B cell (primary cell): ENCODE measurements at regions not wholly inside any gene's neighbourhood (a gene's known extent, or its start where the extent isn't known, plus 50 kb on each side); places are given as distances from the start of the nearest gene placed in this dataset.

Experiments used
- ATAC-seq: fragments of 200-7000 bp; cut with Tn5 transposase; one replicate; pipeline ENCODE4 v1.10.0; 2021; ENCODE audit warnings: low read depth, mild to moderate bottlenecking, moderate number of reproducible peaks, moderate library complexity
- CTCF ChIA-PET: fragments of 350-600 bp; sonication (Branson Sonifier 250); formaldehyde crosslinking; loops from one replicate; lab custom pipeline; 2021; ENCODE audit warnings: antibody characterized with exemption, inconsistent platforms; lab: Charles Lee
- POLR2A ChIA-PET: fragments of 350-600 bp; sonication (Branson Sonifier 250); formaldehyde crosslinking; loops from one replicate; lab custom pipeline; 2021; ENCODE audit warnings: antibody characterized with exemption; lab: Charles Lee
- DNase-seq: peaks from one replicate; pipeline ENCODE4 v3.0.0; 2013
- H2AFZ ChIP-seq: 2 replicates; pipeline ENCODE4 v1.6.1; 2012; ENCODE audit warnings: mild to moderate bottlenecking, low read depth, low read length; ENCODE audit not compliant: insufficient read depth, poor library complexity, severe bottlenecking
- H3K27ac ChIP-seq, 2 donors: 1 replicate in 1 of 2; 2 replicates in 1 of 2; pipeline ENCODE4 v1.5.1; 2012 to 2013; ENCODE audit warnings: low read length in 2 of 2, mild to moderate bottlenecking in 2 of 2, moderate library complexity in 1 of 2
- H3K27me3 ChIP-seq, 4 experiments: fragments of 200-600 bp in 1 of 4; sonication (generic) in 1 of 4; replicated peaks in 1 of 4; 1 replicate in 2 of 4; 2 replicates in 2 of 4; pipeline versions ENCODE4 v1.6.1 to v1.7.0; 2013 to 2016; ENCODE audit warnings: low read length in 3 of 4, mild to moderate bottlenecking in 2 of 4, mixed read lengths in 1 of 4, moderate library complexity in 1 of 4; ENCODE audit not compliant: insufficient read depth in 4 of 4, control insufficient read depth in 3 of 4; ENCODE audit errors: control extremely low read depth in 1 of 4
- H3K36me3 ChIP-seq, 2 experiments: replicated peaks in 1 of 2; 1 replicate in 1 of 2; 2 replicates in 1 of 2; pipeline versions ENCODE4 v1.6.1 to v1.7.1; 2013; ENCODE audit warnings: low read length in 1 of 2; ENCODE audit not compliant: insufficient read depth in 2 of 2, control insufficient read depth in 1 of 2; ENCODE audit errors: control extremely low read depth in 1 of 2, extremely low read depth in 1 of 2
- H3K4me1 ChIP-seq, 2 donors: fragments of 200-600 bp in 1 of 2; sonication (generic) in 1 of 2; 1 replicate in 1 of 2; 2 replicates in 1 of 2; pipeline versions ENCODE4 v1.5.1 to v1.6.1; 2013 to 2017; ENCODE audit warnings: low read length in 2 of 2; ENCODE audit not compliant: control insufficient read depth in 2 of 2, insufficient read depth in 2 of 2
- H3K4me2 ChIP-seq: replicated peaks from 2 replicates; pipeline ENCODE3; 2012; ENCODE audit warnings: mild to moderate bottlenecking, low read depth, low read length; ENCODE audit not compliant: poor library complexity, severe bottlenecking
- H3K4me3 ChIP-seq, 5 experiments: fragments of 200-600 bp in 1 of 5; sonication (generic) in 1 of 5; 1 replicate in 3 of 5; 2 replicates in 2 of 5; pipeline versions ENCODE4 v1.5.1 to v1.7.0; 2011 to 2016; ENCODE audit warnings: low read length in 4 of 5, mild to moderate bottlenecking in 4 of 5, low read depth in 2 of 5, control low read depth in 1 of 5, moderate library complexity in 1 of 5; ENCODE audit not compliant: insufficient read depth in 1 of 5; ENCODE audit errors: control extremely low read depth in 1 of 5, extremely low read depth in 1 of 5
- H3K79me2 ChIP-seq: fragments of 200-600 bp; sonication (generic); one replicate; pipeline ENCODE4 v1.6.0; 2016; ENCODE audit warnings: low read length; ENCODE audit not compliant: control insufficient read depth, insufficient read depth
- H3K9ac ChIP-seq: fragments of 200-600 bp; sonication (generic); 2 replicates; pipeline ENCODE4 v1.6.1; 2017; ENCODE audit warnings: mild to moderate bottlenecking, low read length, moderate library complexity
- H3K9me3 ChIP-seq, 3 donors: one replicate each; pipeline versions ENCODE4 v1.6.1 to v1.7.1; 2013; ENCODE audit warnings: low read length in 2 of 3; ENCODE audit not compliant: control insufficient read depth in 2 of 3, insufficient read depth in 1 of 3; ENCODE audit errors: control extremely low read depth in 1 of 3
- H4K20me1 ChIP-seq: 2 replicates; pipeline ENCODE4 v1.6.0; 2012; ENCODE audit warnings: mild to moderate bottlenecking, low read length; ENCODE audit not compliant: insufficient read depth, control insufficient read depth, poor library complexity, severe bottlenecking
- H3K27ac Mint-ChIP-seq: one replicate; pipeline ENCODE4 v1.8.0; 2021; ENCODE audit warnings: mixed read lengths
- H3K27me3 Mint-ChIP-seq: one replicate; pipeline ENCODE4 v1.8.0; 2021; ENCODE audit warnings: mixed read lengths
- H3K4me1 Mint-ChIP-seq: one replicate; pipeline ENCODE4 v1.8.0; 2021; ENCODE audit warnings: mixed read lengths
- H3K4me3 Mint-ChIP-seq: one replicate; pipeline ENCODE4 v1.8.0; 2021; ENCODE audit warnings: mixed read lengths
- H3K9me3 Mint-ChIP-seq: one replicate; pipeline ENCODE4 v1.8.0; 2022; ENCODE audit warnings: mixed read lengths; ENCODE audit not compliant: insufficient read depth
- EZH2 ChIP-seq: IDR thresholded peaks from 2 replicates; pipeline ENCODE4 v1.6.1; 2012; ENCODE audit warnings: borderline replicate concordance, low read depth, mild to moderate bottlenecking, moderate library complexity, low read length; ENCODE audit not compliant: insufficient read depth, poor library complexity, severe bottlenecking
- WGBS: methylation state at CpG from one replicate; pipeline ENCODE4 v1.1.5; 2013; ENCODE audit warnings: missing lambda C conversion rate; ENCODE audit not compliant: insufficient coverage; 5-methylcytosine and 5-hydroxymethylcytosine counted together
- intact Hi-C: fragments of 100-400 bp; cut with micrococcal nuclease; formaldehyde crosslinking; loops from one replicate; pipeline ENCODE4 v1.10.0; 2022
- TF ChIP-seq, protein P1 (sequence below): fragments of 200-600 bp; IDR thresholded peaks from one replicate; pipeline ENCODE4 v1.8.0; 2022; ENCODE audit warnings: antibody characterized with exemption, mild to moderate bottlenecking

DNA sequence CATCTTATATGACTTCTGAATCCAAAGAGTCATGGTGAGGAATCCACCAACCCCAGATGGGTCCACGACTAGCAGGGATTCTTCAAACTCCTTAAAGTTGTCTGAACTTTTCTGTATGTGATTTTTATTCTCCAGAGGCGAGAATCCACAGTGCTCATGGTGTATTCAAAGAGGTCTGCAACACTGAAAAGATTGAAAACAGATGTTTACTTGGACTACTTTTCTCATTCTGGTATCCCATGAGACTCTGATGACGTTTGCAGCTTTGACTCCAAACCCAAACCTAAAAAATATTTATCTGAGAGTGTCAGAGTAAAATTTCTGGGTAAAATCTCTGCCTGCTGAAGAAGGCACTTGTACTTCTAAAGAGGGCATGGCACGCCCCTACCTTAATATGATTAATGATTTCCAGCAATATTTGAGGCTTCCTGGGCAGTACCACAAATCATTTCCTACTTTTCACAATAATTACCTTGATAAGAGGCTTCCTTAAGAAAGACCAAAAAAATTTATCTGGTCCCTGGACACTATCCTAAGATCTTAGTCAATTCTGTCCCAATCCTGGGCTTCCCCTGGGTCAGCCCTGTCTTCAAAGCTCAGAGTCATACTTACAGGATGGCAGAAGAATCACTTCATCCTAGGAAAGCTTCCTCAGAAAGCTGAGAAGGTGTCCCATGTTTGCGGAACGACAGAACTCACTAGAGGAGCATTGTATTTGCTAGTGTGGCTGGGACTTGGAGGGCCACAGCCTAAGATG, 76.5 kb upstream of the MAP10 start:
- no peak overlapping the region for H3K4me3 ChIP-seq
- Mint-ChIP-seq H3K4me3 (no peak overlapping the region), H3K9me3 (no peaks in the 10 kb centered on the region), H3K4me1 (peaks cover 9% of the 10 kb centered on the region), H3K27me3 (peaks cover 3% of the 10 kb centered on the region), H3K27ac (no peak overlapping the region)
- no peak overlapping the region for H2AFZ ChIP-seq
- no peaks in the 10 kb centered on the region for H3K79me2 ChIP-seq
- H4K20me1 ChIP-seq: no peaks in the 10 kb centered on the region
- H3K9me3 ChIP-seq: no peaks in the 10 kb centered on the region
- intact Hi-C loops: no loop called here
- CTCF ChIA-PET: no interaction called here
- H3K36me3 ChIP-seq: no peaks in the 10 kb centered on the region
- DNase-seq: no peak
- H3K4me1 ChIP-seq: peaks cover 6% of the 10 kb centered on the region in 2 donors
- H3K27ac ChIP-seq: no peak overlapping the region
- H3K27me3 ChIP-seq: no peaks in the 10 kb centered on the region
- no peak overlapping the region for H3K9ac ChIP-seq
- TF ChIP-seq EZH2: no peak
- TF ChIP-seq, protein P1, sequence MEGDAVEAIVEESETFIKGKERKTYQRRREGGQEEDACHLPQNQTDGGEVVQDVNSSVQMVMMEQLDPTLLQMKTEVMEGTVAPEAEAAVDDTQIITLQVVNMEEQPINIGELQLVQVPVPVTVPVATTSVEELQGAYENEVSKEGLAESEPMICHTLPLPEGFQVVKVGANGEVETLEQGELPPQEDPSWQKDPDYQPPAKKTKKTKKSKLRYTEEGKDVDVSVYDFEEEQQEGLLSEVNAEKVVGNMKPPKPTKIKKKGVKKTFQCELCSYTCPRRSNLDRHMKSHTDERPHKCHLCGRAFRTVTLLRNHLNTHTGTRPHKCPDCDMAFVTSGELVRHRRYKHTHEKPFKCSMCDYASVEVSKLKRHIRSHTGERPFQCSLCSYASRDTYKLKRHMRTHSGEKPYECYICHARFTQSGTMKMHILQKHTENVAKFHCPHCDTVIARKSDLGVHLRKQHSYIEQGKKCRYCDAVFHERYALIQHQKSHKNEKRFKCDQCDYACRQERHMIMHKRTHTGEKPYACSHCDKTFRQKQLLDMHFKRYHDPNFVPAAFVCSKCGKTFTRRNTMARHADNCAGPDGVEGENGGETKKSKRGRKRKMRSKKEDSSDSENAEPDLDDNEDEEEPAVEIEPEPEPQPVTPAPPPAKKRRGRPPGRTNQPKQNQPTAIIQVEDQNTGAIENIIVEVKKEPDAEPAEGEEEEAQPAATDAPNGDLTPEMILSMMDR: no peak
- WGBS: 67% methylated on average over 1 of the region's 6 CpGs
- POLR2A ChIA-PET: no interaction called here
- ATAC-seq: no peak
- H3K4me2 ChIP-seq: no peak overlapping the region

DNA sequence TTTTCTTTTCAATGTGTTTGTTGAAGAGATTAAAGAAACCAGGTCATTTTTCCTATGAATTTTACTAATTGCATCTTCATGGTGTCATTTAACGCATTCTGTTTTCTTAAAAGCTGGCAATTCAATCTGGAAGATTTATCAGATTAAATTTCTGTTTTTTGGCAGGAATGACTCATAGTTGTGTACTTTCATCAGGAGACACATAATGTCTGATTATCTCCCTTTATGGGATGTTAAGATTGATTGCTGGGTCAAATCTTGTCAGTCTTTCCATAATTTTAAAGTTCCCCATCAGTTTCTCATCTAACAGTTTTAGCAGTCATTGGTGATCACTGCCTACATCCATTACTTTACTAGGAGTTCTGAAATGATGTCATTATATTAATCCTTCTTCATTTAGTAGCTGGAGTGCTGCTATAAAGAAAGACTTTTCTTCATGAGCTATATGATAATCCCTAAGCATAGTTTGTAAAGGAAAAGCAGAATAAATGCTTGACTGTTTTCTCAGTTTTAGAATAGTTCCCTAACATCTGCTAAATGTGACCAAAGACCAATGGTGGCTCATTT, 72.8 kb upstream of the MAP10 start:
- POLR2A ChIA-PET: no interaction called here
- Histone ChIP-seq H3K9ac (no peak overlapping the region), H3K4me1 (no peaks in the 10 kb centered on the region), H3K9me3 (no peaks in the 10 kb centered on the region), H3K36me3 (no peaks in the 10 kb centered on the region), H3K27me3 (no peaks in the 10 kb centered on the region), H2AFZ (no peak overlapping the region), H3K79me2 (no peaks in the 10 kb centered on the region), H3K27ac (no peak overlapping the region), H4K20me1 (no peaks in the 10 kb centered on the region), H3K4me3 (no peak overlapping the region), H3K4me2 (no peak overlapping the region)
- no peak overlapping the region for H3K4me3 Mint-ChIP-seq
- no peak overlapping the region for H3K27ac Mint-ChIP-seq
- TF ChIP-seq, protein P1: no peak
- no peak for TF ChIP-seq EZH2
- intact Hi-C loops: no loop called here
- no CpG with 5 or more reads among the region's 1 CpG for WGBS
- no peaks in the 10 kb centered on the region for H3K9me3 Mint-ChIP-seq
- ATAC-seq: no peak
- CTCF ChIA-PET: no interaction called here
- DNase-seq: no peak
- H3K4me1 Mint-ChIP-seq: no peaks in the 10 kb centered on the region
- H3K27me3 Mint-ChIP-seq: peaks cover 3% of the 10 kb centered on the region
